HL-60 (cell line): ENCODE measurements at regions not wholly inside any gene's neighbourhood (a gene's known extent, or its start where the extent isn't known, plus 50 kb on each side); places are given as distances from the start of the nearest gene placed in this dataset.

ENCODE experiments used
- DNase-seq, 2 experiments: peaks; one replicate each; pipeline ENCODE4 v3.0.0-alpha.2; 2010 to 2020; ENCODE audit warnings: low read depth in 1 of 2, low spot score in 1 of 2
- H3K27ac ChIP-seq: fragments of 250-450 bp; sonication (Bioruptor Pico); replicated peaks from 2 replicates; pipeline ENCODE4 v1.5.1; 2020; ENCODE audit warnings: mild to moderate bottlenecking, moderate library complexity
- H3K27me3 ChIP-seq: fragments of 250-450 bp; sonication (Bioruptor Pico); 2 replicates; pipeline ENCODE4 v1.5.1; 2021; ENCODE audit warnings: mild to moderate bottlenecking, moderate library complexity; ENCODE audit not compliant: insufficient read depth, poor library complexity, severe bottlenecking
- H3K4me3 ChIP-seq: replicated peaks from 2 replicates; pipeline ENCODE4 v1.5.1; 2011; ENCODE audit warnings: mild to moderate bottlenecking, control low read depth, low read length; ENCODE audit not compliant: insufficient read depth
- GABPA ChIP-seq: IDR thresholded peaks from 2 replicates; pipeline ENCODE4 v1.6.1; 2012; ENCODE audit warnings: low read depth
- POLR2AphosphoS5 ChIP-seq: IDR thresholded peaks from 2 replicates; pipeline ENCODE4 v1.6.1; 2012; ENCODE audit warnings: low read depth
- SPI1 ChIP-seq: IDR thresholded peaks from 2 replicates; pipeline ENCODE4 v1.6.1; 2012; ENCODE audit warnings: low read depth, mild to moderate bottlenecking, borderline replicate concordance
- TF ChIP-seq, protein P1 (sequence below): IDR thresholded peaks from 2 replicates; pipeline ENCODE4 v1.6.1; 2012; ENCODE audit warnings: low read depth; ENCODE audit not compliant: insufficient replicate concordance
- TF ChIP-seq, protein P2 (sequence below): IDR thresholded peaks from one replicate; pipeline ENCODE4 v1.5.1; 2011; ENCODE audit warnings: low read length, control low read depth, inconsistent platforms; ENCODE audit not compliant: insufficient read depth

DNA sequence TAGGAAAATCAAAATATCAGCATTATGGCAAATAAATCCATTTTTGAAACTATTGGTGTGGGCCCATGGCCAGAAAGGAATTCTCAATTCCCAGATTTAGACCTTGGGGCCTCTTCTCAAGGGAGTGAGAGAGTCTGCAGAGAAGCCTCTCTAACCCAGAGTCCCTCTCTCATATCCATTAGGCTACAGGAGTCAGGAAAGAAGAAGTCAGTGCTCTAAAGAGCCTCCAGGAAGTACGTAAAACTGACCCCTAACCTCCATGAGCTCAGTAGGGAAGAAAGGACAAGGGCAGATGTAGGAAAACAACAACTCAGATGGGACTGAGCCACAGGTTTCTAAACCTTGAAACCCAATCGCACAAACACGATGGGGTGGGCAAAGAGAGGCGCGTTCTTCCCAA is 479.9 kb upstream of the TNP1 start:
- Histone ChIP-seq H3K27ac (no peak overlapping the region), H3K27me3 (no peaks in the 10 kb centered on the region), H3K4me3 (no peak overlapping the region)
- TF ChIP-seq, protein P1, sequence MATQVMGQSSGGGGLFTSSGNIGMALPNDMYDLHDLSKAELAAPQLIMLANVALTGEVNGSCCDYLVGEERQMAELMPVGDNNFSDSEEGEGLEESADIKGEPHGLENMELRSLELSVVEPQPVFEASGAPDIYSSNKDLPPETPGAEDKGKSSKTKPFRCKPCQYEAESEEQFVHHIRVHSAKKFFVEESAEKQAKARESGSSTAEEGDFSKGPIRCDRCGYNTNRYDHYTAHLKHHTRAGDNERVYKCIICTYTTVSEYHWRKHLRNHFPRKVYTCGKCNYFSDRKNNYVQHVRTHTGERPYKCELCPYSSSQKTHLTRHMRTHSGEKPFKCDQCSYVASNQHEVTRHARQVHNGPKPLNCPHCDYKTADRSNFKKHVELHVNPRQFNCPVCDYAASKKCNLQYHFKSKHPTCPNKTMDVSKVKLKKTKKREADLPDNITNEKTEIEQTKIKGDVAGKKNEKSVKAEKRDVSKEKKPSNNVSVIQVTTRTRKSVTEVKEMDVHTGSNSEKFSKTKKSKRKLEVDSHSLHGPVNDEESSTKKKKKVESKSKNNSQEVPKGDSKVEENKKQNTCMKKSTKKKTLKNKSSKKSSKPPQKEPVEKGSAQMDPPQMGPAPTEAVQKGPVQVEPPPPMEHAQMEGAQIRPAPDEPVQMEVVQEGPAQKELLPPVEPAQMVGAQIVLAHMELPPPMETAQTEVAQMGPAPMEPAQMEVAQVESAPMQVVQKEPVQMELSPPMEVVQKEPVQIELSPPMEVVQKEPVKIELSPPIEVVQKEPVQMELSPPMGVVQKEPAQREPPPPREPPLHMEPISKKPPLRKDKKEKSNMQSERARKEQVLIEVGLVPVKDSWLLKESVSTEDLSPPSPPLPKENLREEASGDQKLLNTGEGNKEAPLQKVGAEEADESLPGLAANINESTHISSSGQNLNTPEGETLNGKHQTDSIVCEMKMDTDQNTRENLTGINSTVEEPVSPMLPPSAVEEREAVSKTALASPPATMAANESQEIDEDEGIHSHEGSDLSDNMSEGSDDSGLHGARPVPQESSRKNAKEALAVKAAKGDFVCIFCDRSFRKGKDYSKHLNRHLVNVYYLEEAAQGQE, result no peak
- TF ChIP-seq, protein P2, sequence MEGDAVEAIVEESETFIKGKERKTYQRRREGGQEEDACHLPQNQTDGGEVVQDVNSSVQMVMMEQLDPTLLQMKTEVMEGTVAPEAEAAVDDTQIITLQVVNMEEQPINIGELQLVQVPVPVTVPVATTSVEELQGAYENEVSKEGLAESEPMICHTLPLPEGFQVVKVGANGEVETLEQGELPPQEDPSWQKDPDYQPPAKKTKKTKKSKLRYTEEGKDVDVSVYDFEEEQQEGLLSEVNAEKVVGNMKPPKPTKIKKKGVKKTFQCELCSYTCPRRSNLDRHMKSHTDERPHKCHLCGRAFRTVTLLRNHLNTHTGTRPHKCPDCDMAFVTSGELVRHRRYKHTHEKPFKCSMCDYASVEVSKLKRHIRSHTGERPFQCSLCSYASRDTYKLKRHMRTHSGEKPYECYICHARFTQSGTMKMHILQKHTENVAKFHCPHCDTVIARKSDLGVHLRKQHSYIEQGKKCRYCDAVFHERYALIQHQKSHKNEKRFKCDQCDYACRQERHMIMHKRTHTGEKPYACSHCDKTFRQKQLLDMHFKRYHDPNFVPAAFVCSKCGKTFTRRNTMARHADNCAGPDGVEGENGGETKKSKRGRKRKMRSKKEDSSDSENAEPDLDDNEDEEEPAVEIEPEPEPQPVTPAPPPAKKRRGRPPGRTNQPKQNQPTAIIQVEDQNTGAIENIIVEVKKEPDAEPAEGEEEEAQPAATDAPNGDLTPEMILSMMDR, result no peak
- TF ChIP-seq GABPA (no peak), SPI1 (no peak), POLR2AphosphoS5 (no peak)
- no peak for DNase-seq

DNA sequence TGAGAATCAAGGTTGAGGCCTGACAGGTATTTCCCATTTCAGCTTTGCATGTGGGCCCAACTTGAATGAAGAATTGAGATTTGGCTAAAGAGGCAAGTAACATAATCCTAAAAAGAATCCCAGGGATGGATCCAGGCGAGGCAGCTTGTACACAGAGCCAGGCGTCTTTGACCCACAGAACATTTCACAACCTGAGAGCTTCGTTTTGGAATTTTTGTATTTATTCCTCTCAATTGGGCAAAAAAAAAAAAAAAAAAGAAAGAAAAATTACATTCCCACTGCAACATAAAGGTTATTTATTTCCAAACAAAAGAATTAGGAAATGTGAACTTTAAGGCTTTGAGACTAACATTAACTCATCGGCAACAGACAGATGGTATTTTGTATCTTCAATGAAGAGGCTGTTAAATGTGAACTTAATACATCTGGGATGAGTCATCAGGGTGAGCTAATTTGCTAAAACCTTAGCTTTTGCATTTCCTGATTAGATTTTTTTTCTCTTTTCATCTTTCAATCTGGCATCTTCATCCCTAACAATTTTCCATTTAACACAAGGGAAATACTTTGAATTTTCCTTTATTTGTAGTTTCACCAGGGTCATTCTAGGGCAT is 478.5 kb upstream of the TNP1 start:
- no peak overlapping the region for H3K27ac ChIP-seq
- H3K27me3 ChIP-seq, result no peaks in the 10 kb centered on the region
- TF ChIP-seq, protein P2, result no peak
- TF ChIP-seq GABPA (no peak), SPI1 (no peak), POLR2AphosphoS5 (no peak)
- TF ChIP-seq, protein P1, result no peak
- no peak overlapping the region for H3K4me3 ChIP-seq
- DNase-seq, result no peak

DNA sequence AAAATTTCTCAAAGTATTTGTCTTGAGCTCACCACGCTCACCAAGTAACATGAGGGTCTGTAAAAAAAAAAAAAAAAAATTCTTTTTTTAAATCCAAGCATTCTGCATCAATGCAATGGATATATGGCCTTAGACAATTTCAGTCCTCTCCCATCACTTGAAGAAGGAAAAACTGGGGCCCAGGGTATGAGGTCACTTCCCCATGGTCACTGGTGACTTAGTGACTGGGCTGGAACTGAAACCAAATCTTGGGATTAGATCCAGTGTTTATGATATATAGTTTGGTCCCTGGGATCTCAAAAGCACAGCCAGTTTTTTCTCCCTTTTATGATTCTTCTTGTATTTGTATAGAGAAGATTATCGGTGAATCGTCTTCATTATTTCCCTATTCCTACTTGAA is 477.9 kb upstream of the TNP1 start:
- no peak for DNase-seq
- no peak overlapping the region for H3K4me3 ChIP-seq
- TF ChIP-seq, protein P1, result no peak
- TF ChIP-seq GABPA (no peak), POLR2AphosphoS5 (no peak), SPI1 (no peak)
- TF ChIP-seq, protein P2, result no peak
- H3K27ac ChIP-seq, result no peak overlapping the region
- no peaks in the 10 kb centered on the region for H3K27me3 ChIP-seq
